ENCODE measurements at regions not wholly inside any gene's neighbourhood (a gene's known extent, or its start where the extent isn't known, plus 50 kb on each side); places are given as distances from the start of the nearest gene placed in this dataset.

DNA sequence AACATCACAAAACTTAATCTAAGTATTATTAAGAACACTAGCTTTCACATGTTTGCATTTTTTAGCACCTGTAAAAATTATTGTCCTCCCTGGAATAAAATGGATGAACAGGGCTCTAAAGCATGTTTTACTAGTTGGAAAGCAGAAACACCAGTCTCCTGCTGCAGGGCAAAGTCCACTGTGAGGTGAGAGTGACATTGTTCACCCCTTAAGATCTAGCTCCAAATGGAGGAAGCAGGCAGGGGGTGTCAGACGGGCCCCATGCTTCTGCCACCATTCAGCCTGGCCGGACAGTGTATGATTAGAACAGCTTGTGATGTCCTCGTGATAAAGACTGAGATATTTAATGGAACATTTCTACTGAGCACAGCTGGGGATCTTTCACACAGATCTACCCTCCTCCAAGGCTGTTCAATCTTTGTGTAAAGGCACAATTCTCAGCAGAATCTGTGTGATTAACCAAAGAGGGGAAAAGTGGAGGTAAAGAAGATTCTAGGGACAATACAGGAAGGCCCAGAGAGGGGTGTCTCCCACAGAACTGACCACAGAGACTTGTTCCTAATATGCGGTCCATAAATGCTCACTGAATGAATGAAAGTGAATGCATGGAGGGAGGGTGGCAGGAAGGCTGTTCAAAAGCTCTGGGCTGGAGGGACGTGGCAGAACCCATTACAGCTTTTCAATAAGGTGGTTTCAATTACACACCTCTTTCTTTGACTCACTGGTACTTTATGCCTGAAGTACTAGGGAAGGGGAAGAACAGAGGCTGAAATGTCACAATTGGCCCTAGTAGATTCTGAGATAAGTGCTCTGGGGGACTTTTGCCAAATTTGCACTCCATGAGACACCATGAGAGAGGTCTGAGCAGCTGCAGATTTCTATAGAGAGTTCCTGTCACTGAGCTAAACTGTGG, 239.1 kb upstream of the ARHGAP20 start:
- no peak for TF ChIP-seq POLR2A (IDR thresholded peaks at IDR 0.05)
- TF ChIP-seq, protein P1, sequence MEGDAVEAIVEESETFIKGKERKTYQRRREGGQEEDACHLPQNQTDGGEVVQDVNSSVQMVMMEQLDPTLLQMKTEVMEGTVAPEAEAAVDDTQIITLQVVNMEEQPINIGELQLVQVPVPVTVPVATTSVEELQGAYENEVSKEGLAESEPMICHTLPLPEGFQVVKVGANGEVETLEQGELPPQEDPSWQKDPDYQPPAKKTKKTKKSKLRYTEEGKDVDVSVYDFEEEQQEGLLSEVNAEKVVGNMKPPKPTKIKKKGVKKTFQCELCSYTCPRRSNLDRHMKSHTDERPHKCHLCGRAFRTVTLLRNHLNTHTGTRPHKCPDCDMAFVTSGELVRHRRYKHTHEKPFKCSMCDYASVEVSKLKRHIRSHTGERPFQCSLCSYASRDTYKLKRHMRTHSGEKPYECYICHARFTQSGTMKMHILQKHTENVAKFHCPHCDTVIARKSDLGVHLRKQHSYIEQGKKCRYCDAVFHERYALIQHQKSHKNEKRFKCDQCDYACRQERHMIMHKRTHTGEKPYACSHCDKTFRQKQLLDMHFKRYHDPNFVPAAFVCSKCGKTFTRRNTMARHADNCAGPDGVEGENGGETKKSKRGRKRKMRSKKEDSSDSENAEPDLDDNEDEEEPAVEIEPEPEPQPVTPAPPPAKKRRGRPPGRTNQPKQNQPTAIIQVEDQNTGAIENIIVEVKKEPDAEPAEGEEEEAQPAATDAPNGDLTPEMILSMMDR (IDR thresholded peaks at IDR 0.05) = no peak

Measured in uterus (tissue), 2 donors.